Lower lobe of right lung (tissue), 2 donors: ENCODE measurements at regions not wholly inside any gene's neighbourhood (a gene's known extent, or its start where the extent isn't known, plus 50 kb on each side); places are given as distances from the start of the nearest gene placed in this dataset.

ENCODE experiments used
- ATAC-seq, 2 donors: fragments of 200-7000 bp; cut with Tn5 transposase; one replicate each; pipeline ENCODE4 v1.9.1; 2020 to 2022; ENCODE audit warnings: mild to moderate bottlenecking in 2 of 2, moderate library complexity in 2 of 2
- DNase-seq: peaks from one replicate; pipeline ENCODE4 v3.0.0-alpha.2; 2020
- H3K27ac ChIP-seq: fragments of 200-600 bp; one replicate; pipeline ENCODE4 v1.8.0; 2022
- H3K27me3 ChIP-seq: fragments of 200-600 bp; one replicate; pipeline ENCODE4 v1.8.0; 2022; ENCODE audit warnings: low read depth
- H3K36me3 ChIP-seq: fragments of 200-600 bp; one replicate; pipeline ENCODE4 v1.8.0; 2022; ENCODE audit warnings: mild to moderate bottlenecking
- H3K4me1 ChIP-seq: fragments of 200-600 bp; one replicate; pipeline ENCODE4 v1.8.0; 2022
- H3K4me3 ChIP-seq: fragments of 200-600 bp; one replicate; pipeline ENCODE4 v1.8.0; 2022; ENCODE audit warnings: mild to moderate bottlenecking
- H3K9me3 ChIP-seq: fragments of 200-600 bp; one replicate; pipeline ENCODE4 v1.8.0; 2022
- intact Hi-C: fragments of 100-400 bp; cut with DNase I; formaldehyde crosslinking; loops from one replicate; pipeline ENCODE4 v1.11.0; 2022
- TF ChIP-seq, protein P1 (sequence below): fragments of 200-600 bp; IDR thresholded peaks from one replicate; pipeline ENCODE4 v1.8.0; 2022; ENCODE audit warnings: antibody characterized with exemption, mild to moderate bottlenecking
- donor health status: DM: no; HTN: yes; CAD: no; lungs with severe emphysema.

- DNase-seq (no peak), ATAC-seq (no peak)
- Histone ChIP-seq H3K9me3 (no peaks in the 10 kb centered on the region), H3K27me3 (no peaks in the 10 kb centered on the region), H3K4me1 (no peaks in the 10 kb centered on the region), H3K4me3 (no peak overlapping the region), H3K36me3 (no peaks in the 10 kb centered on the region), H3K27ac (no peak overlapping the region)
- intact Hi-C loops, result no loop called here
- TF ChIP-seq, protein P1, sequence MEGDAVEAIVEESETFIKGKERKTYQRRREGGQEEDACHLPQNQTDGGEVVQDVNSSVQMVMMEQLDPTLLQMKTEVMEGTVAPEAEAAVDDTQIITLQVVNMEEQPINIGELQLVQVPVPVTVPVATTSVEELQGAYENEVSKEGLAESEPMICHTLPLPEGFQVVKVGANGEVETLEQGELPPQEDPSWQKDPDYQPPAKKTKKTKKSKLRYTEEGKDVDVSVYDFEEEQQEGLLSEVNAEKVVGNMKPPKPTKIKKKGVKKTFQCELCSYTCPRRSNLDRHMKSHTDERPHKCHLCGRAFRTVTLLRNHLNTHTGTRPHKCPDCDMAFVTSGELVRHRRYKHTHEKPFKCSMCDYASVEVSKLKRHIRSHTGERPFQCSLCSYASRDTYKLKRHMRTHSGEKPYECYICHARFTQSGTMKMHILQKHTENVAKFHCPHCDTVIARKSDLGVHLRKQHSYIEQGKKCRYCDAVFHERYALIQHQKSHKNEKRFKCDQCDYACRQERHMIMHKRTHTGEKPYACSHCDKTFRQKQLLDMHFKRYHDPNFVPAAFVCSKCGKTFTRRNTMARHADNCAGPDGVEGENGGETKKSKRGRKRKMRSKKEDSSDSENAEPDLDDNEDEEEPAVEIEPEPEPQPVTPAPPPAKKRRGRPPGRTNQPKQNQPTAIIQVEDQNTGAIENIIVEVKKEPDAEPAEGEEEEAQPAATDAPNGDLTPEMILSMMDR, result no peak
Measured at GRCh38 chr13:101003566-101003965, 329.0 kb upstream of the TMTC4 start.

- H3K36me3 ChIP-seq, result no peaks in the 10 kb centered on the region
- no peak for ATAC-seq
- H3K4me1 ChIP-seq, result no peaks in the 10 kb centered on the region
- TF ChIP-seq, protein P1, result no peak
- H3K27me3 ChIP-seq, result no peaks in the 10 kb centered on the region
- DNase-seq, result no peak
- H3K4me3 ChIP-seq, result no peak overlapping the region
- intact Hi-C loops, result no loop called here
- H3K27ac ChIP-seq, result no peak overlapping the region
- H3K9me3 ChIP-seq, result no peaks in the 10 kb centered on the region
Measured at GRCh38 chr13:100989392-100989791, 314.8 kb upstream of the TMTC4 start.

DNA sequence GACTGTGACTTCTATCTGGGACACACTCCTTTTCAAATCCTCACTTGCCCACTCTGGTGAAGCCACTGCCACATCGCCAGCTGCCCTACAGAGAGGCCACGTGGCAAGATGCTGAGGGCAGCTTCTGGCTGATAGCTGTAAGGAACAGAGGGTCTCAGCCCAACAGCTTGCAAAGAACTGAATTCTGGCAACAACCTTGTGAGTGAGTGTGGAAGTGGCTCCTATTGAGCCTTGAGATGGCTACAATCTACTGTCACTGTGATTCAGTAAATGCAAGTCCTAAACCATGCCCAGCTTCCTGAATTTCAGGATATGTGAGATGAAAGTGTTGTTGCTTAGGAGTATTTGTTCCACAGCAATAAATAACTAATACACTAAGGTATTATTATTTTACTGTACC lies 314.3 kb upstream of the TMTC4 start:
- ATAC-seq, result no peak
- DNase-seq, result no peak
- Histone ChIP-seq H3K36me3 (no peaks in the 10 kb centered on the region), H3K27ac (no peak overlapping the region), H3K27me3 (no peaks in the 10 kb centered on the region), H3K4me1 (no peaks in the 10 kb centered on the region), H3K9me3 (no peaks in the 10 kb centered on the region), H3K4me3 (no peak overlapping the region)
- intact Hi-C loops, result no loop called here
- TF ChIP-seq, protein P1, result no peak

- H3K9me3 ChIP-seq, result no peaks in the 10 kb centered on the region
- H3K36me3 ChIP-seq, result no peaks in the 10 kb centered on the region
- DNase-seq (no peak), ATAC-seq (peak; percentile 38 to 65)
- no peaks in the 10 kb centered on the region for H3K27me3 ChIP-seq
- TF ChIP-seq, protein P1, result no peak
- H3K4me3 ChIP-seq, result no peak overlapping the region
- no peak overlapping the region for H3K27ac ChIP-seq
- intact Hi-C loops, result no loop called here
- H3K4me1 ChIP-seq, result no peaks in the 10 kb centered on the region
Measured at GRCh38 chr13:100987948-100988347, 313.4 kb upstream of the TMTC4 start.

DNA sequence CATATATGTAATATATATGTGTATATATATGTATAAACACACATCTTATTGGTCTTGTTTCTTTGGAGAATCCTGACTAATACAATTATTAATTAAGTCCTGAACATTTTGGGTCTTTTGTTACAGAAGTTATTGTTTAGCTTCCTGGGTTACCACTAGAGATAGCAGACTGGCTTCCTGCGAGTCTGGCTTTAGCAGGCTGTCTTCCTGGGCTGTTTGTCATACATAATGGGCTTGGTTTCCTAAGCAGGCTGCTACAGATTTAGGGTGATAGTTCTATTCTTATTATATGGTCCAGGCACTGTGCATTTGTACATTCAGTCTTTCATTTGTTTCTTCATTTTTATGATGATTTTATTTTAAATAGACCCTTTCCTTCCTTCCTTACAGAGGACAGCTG lies 312.0 kb upstream of the TMTC4 start:
- no peak overlapping the region for H3K4me3 ChIP-seq

More for the DNA sequence above, 312.0 kb upstream of the TMTC4 start:
- no peaks in the 10 kb centered on the region for H3K9me3 ChIP-seq
- no peak overlapping the region for H3K27ac ChIP-seq
- no peaks in the 10 kb centered on the region for H3K36me3 ChIP-seq
- TF ChIP-seq, protein P1, result no peak
- H3K4me1 ChIP-seq, result no peaks in the 10 kb centered on the region
- no peak for ATAC-seq
- intact Hi-C loops, result no loop called here
- no peak for DNase-seq
- H3K27me3 ChIP-seq, result no peaks in the 10 kb centered on the region
